Neural cell (in vitro differentiated cells): ENCODE measurements at regions not wholly inside any gene's neighbourhood (a gene's known extent, or its start where the extent isn't known, plus 50 kb on each side); places are given as distances from the start of the nearest gene placed in this dataset.

Experiments used
- H2AFZ ChIP-seq: fragments of 200-600, 300-800 bp; sonication (generic), shearing (Covaris generic); 2 replicates; pipeline ENCODE4 v1.6.0; 2014; ENCODE audit warnings: low read depth, mild to moderate bottlenecking, antibody characterized with exemption, low read length, moderate library complexity
- H3F3A ChIP-seq: fragments of 200-600 bp; shearing (Covaris generic); 2 replicates; pipeline ENCODE4 v1.6.1; 2016; ENCODE audit warnings: mild to moderate bottlenecking, moderate library complexity, mixed read lengths, antibody characterized with exemption, low read length; ENCODE audit not compliant: insufficient read depth, poor library complexity, severe bottlenecking
- H3K27ac ChIP-seq: fragments of 200-600, 300-800 bp; sonication (generic), shearing (Covaris generic); 2 replicates; pipeline ENCODE4 v1.5.1; 2014; ENCODE audit warnings: mild to moderate bottlenecking, low read length, moderate library complexity
- H3K27me3 ChIP-seq: fragments of 300-800, 200-600 bp; sonication (generic), shearing (Covaris generic); 2 replicates; pipeline ENCODE4 v1.6.0; 2014; ENCODE audit warnings: mild to moderate bottlenecking, low read depth, low read length, moderate library complexity; ENCODE audit not compliant: insufficient read depth
- H3K36me3 ChIP-seq: fragments of 300-800, 200-600 bp; sonication (generic), shearing (Covaris generic); 2 replicates; pipeline ENCODE4 v1.5.1; 2014; ENCODE audit warnings: mild to moderate bottlenecking, antibody characterized with exemption, low read length, moderate library complexity; ENCODE audit not compliant: insufficient read depth
- H3K4me2 ChIP-seq: fragments of 300-800, 200-600 bp; sonication (generic), shearing (Covaris generic); 2 replicates; pipeline ENCODE4 v1.6.0; 2014; ENCODE audit warnings: mild to moderate bottlenecking, low read length
- H3K4me3 ChIP-seq: fragments of 300-800, 200-600 bp; sonication (generic), shearing (Covaris generic); 2 replicates; pipeline ENCODE4 v1.5.1; 2014; ENCODE audit warnings: mild to moderate bottlenecking, low read length, moderate library complexity
- H3K79me2 ChIP-seq: fragments of 200-600 bp; shearing (Covaris generic); replicated peaks from 2 replicates; pipeline ENCODE4 v1.6.0; 2014; ENCODE audit warnings: mild to moderate bottlenecking, low read length, moderate library complexity; ENCODE audit not compliant: insufficient read depth
- H3K9ac ChIP-seq: fragments of 300-800, 200-600 bp; sonication (generic), shearing (Covaris generic); 2 replicates; pipeline ENCODE4 v1.6.1; 2016; ENCODE audit warnings: mild to moderate bottlenecking, low read length, mixed read lengths
- H3K9me2 ChIP-seq: fragments of 200-600 bp; shearing (Covaris generic); 2 replicates; pipeline ENCODE4 v1.6.1; 2016; ENCODE audit warnings: mild to moderate bottlenecking, low read length, mixed read lengths; ENCODE audit not compliant: insufficient read depth
- H3K9me3 ChIP-seq: fragments of 200-600, 300-800 bp; sonication (generic), shearing (Covaris generic); 2 replicates; pipeline ENCODE4 v1.6.1; 2016; ENCODE audit warnings: mild to moderate bottlenecking, mixed run types, low read length, moderate library complexity, mixed read lengths
- H4K20me1 ChIP-seq: fragments of 200-600 bp; shearing (Covaris generic); 2 replicates; pipeline ENCODE4 v1.6.1; 2016; ENCODE audit warnings: mild to moderate bottlenecking, mixed run types; ENCODE audit not compliant: insufficient read depth
- CTCF ChIP-seq: fragments of 450-650 bp; IDR thresholded peaks from 2 replicates; pipeline ENCODE4 v1.5.1; 2014; ENCODE audit warnings: antibody characterized with exemption, mild to moderate bottlenecking, moderate library complexity; ENCODE audit not compliant: poor library complexity, severe bottlenecking
- EP300 ChIP-seq: fragments of 450-650 bp; conservative IDR thresholded peaks from 2 replicates; pipeline ENCODE4 v1.6.1; 2014; ENCODE audit warnings: antibody characterized with exemption, mild to moderate bottlenecking, moderate library complexity; ENCODE audit not compliant: poor library complexity, severe bottlenecking
- EZH2 ChIP-seq: fragments of 200-600, 300-800 bp; shearing (Covaris generic), sonication (generic); IDR thresholded peaks from 2 replicates; pipeline ENCODE4 v1.6.1; 2014; ENCODE audit warnings: antibody characterized with exemption, low read length, borderline replicate concordance, mild to moderate bottlenecking; ENCODE audit not compliant: insufficient read depth, poor library complexity, severe bottlenecking
- MXI1 ChIP-seq: fragments of 450-650 bp; conservative IDR thresholded peaks from 2 replicates; pipeline ENCODE4 v1.6.1; 2014; ENCODE audit warnings: antibody characterized with exemption, mild to moderate bottlenecking; ENCODE audit not compliant: poor library complexity, severe bottlenecking
- POLR2AphosphoS5 ChIP-seq: IDR thresholded peaks from 2 replicates; pipeline ENCODE4 v1.6.1; 2012
- RAD21 ChIP-seq: fragments of 450-650 bp; conservative IDR thresholded peaks from 2 replicates; pipeline ENCODE4 v1.6.1; 2014; ENCODE audit warnings: antibody characterized with exemption, mild to moderate bottlenecking, moderate library complexity
- REST ChIP-seq: IDR thresholded peaks from 2 replicates; pipeline ENCODE4 v1.6.1; 2012; ENCODE audit warnings: borderline replicate concordance
- SMC3 ChIP-seq: fragments of 450-650 bp; conservative IDR thresholded peaks from 2 replicates; pipeline ENCODE4 v1.6.1; 2014; ENCODE audit warnings: antibody characterized with exemption, mild to moderate bottlenecking, moderate library complexity; ENCODE audit not compliant: poor library complexity
- TAF1 ChIP-seq: IDR thresholded peaks from 2 replicates; pipeline ENCODE4 v1.6.1; 2012; ENCODE audit warnings: low read depth

GRCh38 chr16:77057161-77057774 lies 133.7 kb upstream of the MON1B start:
- Histone ChIP-seq H3K9me3 (no peaks in the 10 kb centered on the region), H3K36me3 (no peaks in the 10 kb centered on the region), H3K27me3 (no peaks in the 10 kb centered on the region), H3K4me3 (no peak overlapping the region), H3F3A (no peaks in the 10 kb centered on the region), H3K27ac (no peak overlapping the region), H3K79me2 (no peaks in the 10 kb centered on the region), H2AFZ (no peak overlapping the region), H4K20me1 (no peaks in the 10 kb centered on the region), H3K9me2 (no peaks in the 10 kb centered on the region), H3K9ac (no peak overlapping the region), H3K4me2 (no peak overlapping the region)
- TF ChIP-seq REST (no peak), POLR2AphosphoS5 (no peak), CTCF (no peak), MXI1 (no peak), RAD21 (no peak), EZH2 (no peak), SMC3 (no peak), TAF1 (no peak), EP300 (no peak)

- no peak overlapping the region for H2AFZ ChIP-seq
- H3K4me3 ChIP-seq, result no peak overlapping the region
- no peak overlapping the region for H3K4me2 ChIP-seq
- no peaks in the 10 kb centered on the region for H4K20me1 ChIP-seq
- TF ChIP-seq EP300 (no peak), EZH2 (no peak), SMC3 (no peak), TAF1 (no peak), POLR2AphosphoS5 (no peak), CTCF (no peak), REST (no peak), RAD21 (no peak), MXI1 (no peak)
- H3K27me3 ChIP-seq, result no peaks in the 10 kb centered on the region
- H3K9ac ChIP-seq, result no peak overlapping the region
- no peak overlapping the region for H3K27ac ChIP-seq
- no peaks in the 10 kb centered on the region for H3K36me3 ChIP-seq
- H3F3A ChIP-seq, result no peaks in the 10 kb centered on the region
- H3K79me2 ChIP-seq, result no peaks in the 10 kb centered on the region
- H3K9me2 ChIP-seq, result no peaks in the 10 kb centered on the region
- no peaks in the 10 kb centered on the region for H3K9me3 ChIP-seq
Measured at GRCh38 chr16:77059446-77059845, 131.5 kb upstream of the MON1B start.
